Retinal pigment epithelial cell (primary cell): ENCODE measurements at regions not wholly inside any gene's neighbourhood (a gene's known extent, or its start where the extent isn't known, plus 50 kb on each side); places are given as distances from the start of the nearest gene placed in this dataset.

ENCODE experiments used
- DNase-seq: peaks from one replicate; pipeline ENCODE4 v3.0.0-alpha.2; 2010; ENCODE audit warnings: low read depth
- H3K4me3 ChIP-seq: 2 replicates; pipeline ENCODE4 v1.5.1; 2011; ENCODE audit warnings: mild to moderate bottlenecking, low read length, control low read depth, moderate library complexity
- CTCF ChIP-seq: conservative IDR thresholded peaks from 2 replicates; pipeline ENCODE4 v1.5.1; 2011; ENCODE audit warnings: low read depth, low read length, control low read depth, inconsistent platforms

DNA sequence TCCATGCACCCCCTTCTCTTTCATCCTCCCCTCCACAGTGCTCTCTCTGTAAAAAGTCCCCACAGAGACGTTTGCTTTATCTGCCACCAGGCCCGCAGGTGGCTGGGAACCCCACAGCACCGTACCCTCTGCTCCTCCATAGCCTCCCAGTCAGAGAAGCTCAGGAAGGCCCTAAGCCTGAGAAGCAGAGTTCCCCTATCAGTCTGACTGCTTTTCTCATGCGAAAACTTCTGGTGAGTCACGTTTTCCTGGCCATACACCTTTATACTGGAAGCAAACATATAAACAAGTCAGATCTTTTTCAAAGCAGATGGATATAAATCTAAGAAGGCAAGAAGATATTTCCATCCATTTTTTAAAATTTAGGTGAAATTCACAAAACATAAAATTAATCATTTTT, 51.5 kb upstream of the MEF2A start:
- no peak for TF ChIP-seq CTCF
- no peak for DNase-seq
- no peak overlapping the region for H3K4me3 ChIP-seq
